Adrenal gland (tissue), 9 donors: ENCODE measurements at regions not wholly inside any gene's neighbourhood (a gene's known extent, or its start where the extent isn't known, plus 50 kb on each side); places are given as distances from the start of the nearest gene placed in this dataset.

Experiments
- DNase-seq, 7 donors: peaks; one replicate each; pipeline ENCODE4 v3.0.0-alpha.2; 2019 to 2020
- H3K27ac ChIP-seq, 5 donors: fragments of 200-600 bp; sonication (generic) in 4 of 5; 1 replicate in 3 of 5; 2 replicates in 2 of 5; pipeline versions ENCODE4 v1.5.1 to v1.8.0; 2016 to 2020; ENCODE audit warnings: mild to moderate bottlenecking in 1 of 5
- H3K27me3 ChIP-seq: fragments of 200-600 bp; 2 replicates; pipeline ENCODE4 v1.8.0; 2021
- H3K36me3 ChIP-seq, 2 donors: fragments of 200-600 bp; replicated peaks in 1 of 2; 1 replicate in 1 of 2; 2 replicates in 1 of 2; pipeline versions ENCODE4 v1.5.1 to v1.8.0; 2018 to 2022
- H3K4me1 ChIP-seq, 2 donors: fragments of 200-600 bp; replicated peaks in 1 of 2; 1 replicate in 1 of 2; 2 replicates in 1 of 2; pipeline versions ENCODE4 v1.5.1 to v1.8.0; 2018 to 2021
- H3K4me3 ChIP-seq, 4 donors: fragments of 200-600 bp; sonication (generic) in 3 of 4; one replicate each; pipeline ENCODE4 v1.5.1; 2016 to 2018
- H3K9me3 ChIP-seq, 3 donors: fragments of 200-600 bp; sonication (generic) in 1 of 3; replicated peaks in 1 of 3; 1 replicate in 2 of 3; 2 replicates in 1 of 3; pipeline versions ENCODE4 v1.5.1 to v1.8.0; 2016 to 2021
- POLR2A ChIP-seq, 2 donors: fragments of 450-650 bp; IDR thresholded peaks; one replicate each; pipeline ENCODE4 v1.6.1; 2017; ENCODE audit warnings: antibody characterized with exemption in 2 of 2, mild to moderate bottlenecking in 2 of 2, moderate library complexity in 1 of 2
- WGBS, 4 donors: extraction: QIAGEN DNeasy Blood & Tissue Kit in 2 of 4; methylation state at CpG; one replicate each; pipeline versions ENCODE4 v1.1.5 to v1.1.7; 2013 to 2017; 5-methylcytosine and 5-hydroxymethylcytosine counted together
- intact Hi-C, 2 donors: fragments of 100-400 bp; cut with DNase I; formaldehyde crosslinking; loops; one replicate each; pipeline versions ENCODE4 v1.14.1 to v1.15.0; 2022 to 2023
- TF ChIP-seq, protein P1 (sequence below), 6 experiments: fragments of 450-650 bp in 4 of 6; fragments of 200-600 bp in 2 of 6; sonication (generic) in 1 of 6; IDR thresholded peaks; 1 replicate in 5 of 6; 2 replicates in 1 of 6; pipeline versions ENCODE4 v1.5.1 to v1.8.0; 2016 to 2021; ENCODE audit warnings: antibody characterized with exemption in 6 of 6, mild to moderate bottlenecking in 2 of 6, moderate library complexity in 1 of 6
- donor health status: healthy with polysubstance abuse.
- donor health status: Bipolar disorder and iron deficiency.
- donor health status: DM: yes; HTN: yes; CAD: no.
- donor health status: DM: no; HTN: no; CAD: no.
- donor health status: DM: no; HTN: no; CAD: no.

- Histone ChIP-seq H3K4me1 (no peaks in the 10 kb centered on the region), H3K36me3 (no peaks in the 10 kb centered on the region), H3K27ac (no peak overlapping the region), H3K4me3 (no peak overlapping the region), H3K27me3 (no peaks in the 10 kb centered on the region), H3K9me3 (peaks cover 0 to 6% (median 0%) of the 10 kb centered on the region in 3 donors)
- DNase-seq, result no peak
- TF ChIP-seq POLR2A (IDR thresholded peaks at IDR 0.05), result no peak
- TF ChIP-seq, protein P1, sequence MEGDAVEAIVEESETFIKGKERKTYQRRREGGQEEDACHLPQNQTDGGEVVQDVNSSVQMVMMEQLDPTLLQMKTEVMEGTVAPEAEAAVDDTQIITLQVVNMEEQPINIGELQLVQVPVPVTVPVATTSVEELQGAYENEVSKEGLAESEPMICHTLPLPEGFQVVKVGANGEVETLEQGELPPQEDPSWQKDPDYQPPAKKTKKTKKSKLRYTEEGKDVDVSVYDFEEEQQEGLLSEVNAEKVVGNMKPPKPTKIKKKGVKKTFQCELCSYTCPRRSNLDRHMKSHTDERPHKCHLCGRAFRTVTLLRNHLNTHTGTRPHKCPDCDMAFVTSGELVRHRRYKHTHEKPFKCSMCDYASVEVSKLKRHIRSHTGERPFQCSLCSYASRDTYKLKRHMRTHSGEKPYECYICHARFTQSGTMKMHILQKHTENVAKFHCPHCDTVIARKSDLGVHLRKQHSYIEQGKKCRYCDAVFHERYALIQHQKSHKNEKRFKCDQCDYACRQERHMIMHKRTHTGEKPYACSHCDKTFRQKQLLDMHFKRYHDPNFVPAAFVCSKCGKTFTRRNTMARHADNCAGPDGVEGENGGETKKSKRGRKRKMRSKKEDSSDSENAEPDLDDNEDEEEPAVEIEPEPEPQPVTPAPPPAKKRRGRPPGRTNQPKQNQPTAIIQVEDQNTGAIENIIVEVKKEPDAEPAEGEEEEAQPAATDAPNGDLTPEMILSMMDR (IDR thresholded peaks at IDR 0.05), result no peak
- WGBS, 4 donors, result 67 to 83% (median 74%) methylated on average over 10 of the region's 10 CpGs
- intact Hi-C loops, result no loop called here
Measured at GRCh38 chr20:48448666-48449600, 378.9 kb downstream of the PREX1 start.

- 75 to 86% (median 83%) methylated on average over 3 to 4 of the region's 4 CpGs for WGBS, 4 donors
- DNase-seq, result no peak
- Histone ChIP-seq H3K4me3 (no peak overlapping the region), H3K9me3 (peaks cover 0 to 8% (median 0%) of the 10 kb centered on the region in 3 donors), H3K27me3 (no peaks in the 10 kb centered on the region), H3K27ac (no peak overlapping the region), H3K36me3 (no peaks in the 10 kb centered on the region), H3K4me1 (no peaks in the 10 kb centered on the region)
- intact Hi-C loops, result no loop called here
- no peak for TF ChIP-seq POLR2A (IDR thresholded peaks at IDR 0.05)
- TF ChIP-seq, protein P1 (IDR thresholded peaks at IDR 0.05), result no peak
Measured at GRCh38 chr20:48447456-48447855, 380.3 kb downstream of the PREX1 start.

- no peak for DNase-seq
- TF ChIP-seq POLR2A (IDR thresholded peaks at IDR 0.05), result no peak
- TF ChIP-seq, protein P1 (IDR thresholded peaks at IDR 0.05), result no peak
- H3K36me3 ChIP-seq, result no peaks in the 10 kb centered on the region
- no peaks in the 10 kb centered on the region for H3K4me1 ChIP-seq
- H3K9me3 ChIP-seq, result peaks cover 0 to 8% (median 0%) of the 10 kb centered on the region in 3 donors
- WGBS, 4 donors, result 86 to 88% (median 87%) methylated on average over 6 of the region's 6 CpGs
- intact Hi-C loops, result no loop called here
- H3K27ac ChIP-seq, result no peak overlapping the region
- no peaks in the 10 kb centered on the region for H3K27me3 ChIP-seq
- no peak overlapping the region for H3K4me3 ChIP-seq
Measured at GRCh38 chr20:48445827-48446226, 382.0 kb downstream of the PREX1 start.

DNA sequence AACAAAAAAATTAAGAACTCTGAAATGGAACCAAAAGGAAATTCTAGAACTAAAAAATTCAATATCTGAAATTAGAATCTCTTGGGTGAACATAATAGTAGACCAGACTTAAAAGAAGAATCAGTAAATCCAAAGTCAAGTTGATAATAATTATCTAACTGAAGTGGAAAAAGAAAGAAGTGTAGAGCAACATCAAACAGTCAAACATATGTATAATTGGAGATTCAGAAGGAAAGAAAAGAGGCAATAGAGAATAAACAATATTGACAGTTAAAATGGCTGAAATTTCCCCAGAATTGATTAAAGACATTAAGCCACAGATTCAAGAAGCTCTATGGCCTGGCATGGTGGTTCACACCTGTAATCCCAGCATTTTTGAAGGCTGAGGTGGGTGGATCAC lies 383.6 kb downstream of the PREX1 start:
- H3K4me1 ChIP-seq, result no peaks in the 10 kb centered on the region
- H3K9me3 ChIP-seq, result peaks cover 0 to 8% (median 0%) of the 10 kb centered on the region in 3 donors
- H3K36me3 ChIP-seq, result no peaks in the 10 kb centered on the region
- intact Hi-C loops, result no loop called here
- no peak for TF ChIP-seq POLR2A (IDR thresholded peaks at IDR 0.05)
- H3K4me3 ChIP-seq, result no peak overlapping the region
- DNase-seq, result no peak
- H3K27me3 ChIP-seq, result peaks cover 3% of the 10 kb centered on the region
- no peak overlapping the region for H3K27ac ChIP-seq
